ENCODE measurements at regions not wholly inside any gene's neighbourhood (a gene's known extent, or its start where the extent isn't known, plus 50 kb on each side); places are given as distances from the start of the nearest gene placed in this dataset.

GRCh38 chr5:33008751-33009418 is 297.8 kb downstream of the NPR3 start:
- TF ChIP-seq EZH2 (IDR thresholded peaks at IDR 0.05; ENCODE audit: insufficient read depth, poor library complexity, severe bottlenecking) (no peak), EZH2phosphoT487 (IDR thresholded peaks at IDR 0.05; ENCODE audit: insufficient read depth, low read depth) (no peak)
